ENCODE measurements at regions not wholly inside any gene's neighbourhood (a gene's known extent, or its start where the extent isn't known, plus 50 kb on each side); places are given as distances from the start of the nearest gene placed in this dataset.

DNA sequence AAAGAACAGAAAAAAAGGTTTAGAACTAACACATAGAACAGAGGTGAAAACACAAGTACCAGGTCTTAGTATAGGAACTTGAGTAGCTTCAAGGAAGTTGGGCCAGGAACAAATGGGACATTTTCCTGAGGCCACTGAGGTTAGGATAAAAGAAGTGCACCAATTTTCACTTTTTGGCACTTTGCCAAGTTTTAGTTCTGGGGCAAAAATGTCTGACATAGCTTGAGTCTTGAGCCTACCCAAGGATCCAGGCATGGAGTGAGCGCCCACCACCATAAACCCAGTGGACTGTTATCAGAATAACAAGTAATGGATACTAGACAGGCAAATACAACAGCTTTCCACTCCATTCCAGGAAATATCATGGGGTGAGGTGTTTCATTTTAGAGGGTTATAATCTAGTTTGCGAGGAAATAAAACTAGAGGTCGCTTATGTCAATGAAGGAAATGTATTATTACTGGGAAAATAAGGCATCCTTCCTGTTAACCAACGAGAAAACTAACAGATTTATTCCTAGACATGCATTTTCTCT is 199.7 kb upstream of the HMGA2 start:
- no peak for TF ChIP-seq CTCF (IDR thresholded peaks at IDR 0.05)
- no peak for TF ChIP-seq ZFX (IDR thresholded peaks at IDR 0.05; ENCODE audit: borderline replicate concordance)

Measured in 22Rv1 (cell line).